WTC11 (cell line): ENCODE measurements at regions not wholly inside any gene's neighbourhood (a gene's known extent, or its start where the extent isn't known, plus 50 kb on each side); places are given as distances from the start of the nearest gene placed in this dataset.

Source experiments
- ATAC-seq: fragments of 200-7000 bp; cut with Tn5 transposase; 2 replicates; pipeline ENCODE4 v1.10.0; 2021; ENCODE audit warnings: mild to moderate bottlenecking, moderate library complexity
- CTCF ChIA-PET: fragments of 300-600 bp; sonication (Branson Sonifier 250); formaldehyde crosslinking; loops from one replicate; lab custom pipeline; 2021; ENCODE audit warnings: antibody characterized with exemption; lab: Charles Lee
- POLR2A ChIA-PET: fragments of 350-600 bp; sonication (Branson Sonifier 250); formaldehyde crosslinking; loops from one replicate; lab custom pipeline; 2021; ENCODE audit warnings: antibody characterized with exemption; lab: Charles Lee
- DNase-seq: peaks from one replicate; pipeline ENCODE4 v3.0.0; 2021; ENCODE audit warnings: low spot score
- H3K27ac Mint-ChIP-seq: 2 replicates; pipeline ENCODE4 v1.8.0; 2021; ENCODE audit warnings: mixed read lengths
- H3K27me3 Mint-ChIP-seq: 2 replicates; pipeline ENCODE4 v1.8.0; 2021; ENCODE audit warnings: low read depth, mild to moderate bottlenecking, moderate library complexity, mixed read lengths
- H3K36me3 Mint-ChIP-seq: 2 replicates; pipeline ENCODE4 v1.8.0; 2021; ENCODE audit warnings: mixed read lengths
- H3K4me1 Mint-ChIP-seq: 2 replicates; pipeline ENCODE4 v1.8.0; 2022; ENCODE audit warnings: mixed read lengths
- H3K4me3 Mint-ChIP-seq: 2 replicates; pipeline ENCODE4 v1.8.0; 2021; ENCODE audit warnings: mild to moderate bottlenecking, moderate library complexity, mixed read lengths
- H3K9me3 Mint-ChIP-seq: 2 replicates; pipeline ENCODE4 v1.8.0; 2021; ENCODE audit warnings: mixed read lengths
- ATF3 ChIP-seq: sonication (generic); formaldehyde crosslinking; conservative IDR thresholded peaks from 2 replicates; pipeline ENCODE4 v1.8.1; 2022; ENCODE audit warnings: mild to moderate bottlenecking, missing genetic modification reagents
- ATF6 ChIP-seq: sonication (generic); formaldehyde crosslinking; IDR thresholded peaks from 2 replicates; pipeline ENCODE4 v1.8.1; 2023; ENCODE audit warnings: mild to moderate bottlenecking, missing genetic modification reagents
- CBFB ChIP-seq: sonication (generic); formaldehyde crosslinking; IDR thresholded peaks from 2 replicates; pipeline ENCODE4 v1.8.1; 2022; ENCODE audit warnings: mild to moderate bottlenecking, low read depth, missing genetic modification reagents
- CREB1 ChIP-seq: sonication (generic); formaldehyde crosslinking; IDR thresholded peaks from 2 replicates; pipeline ENCODE4 v1.8.0; 2023; ENCODE audit warnings: mild to moderate bottlenecking, missing genetic modification reagents
- E2F4 ChIP-seq: sonication (generic); formaldehyde crosslinking; IDR thresholded peaks from 2 replicates; pipeline ENCODE4 v1.8.1; 2022; ENCODE audit warnings: low read depth, mild to moderate bottlenecking, moderate library complexity, missing genetic modification reagents, borderline replicate concordance
- E2F5 ChIP-seq: sonication (generic); formaldehyde crosslinking; IDR thresholded peaks from 2 replicates; pipeline ENCODE4 v1.8.1; 2022; ENCODE audit warnings: mild to moderate bottlenecking, moderate library complexity, missing genetic modification reagents
- ELF4 ChIP-seq: sonication (generic); formaldehyde crosslinking; IDR thresholded peaks from 2 replicates; pipeline ENCODE4 v1.8.1; 2022; ENCODE audit warnings: low read depth, mild to moderate bottlenecking, moderate library complexity, missing genetic modification reagents
- EMX1 ChIP-seq: fragments of 250-450 bp; sonication (Bioruptor Pico); IDR thresholded peaks from 2 replicates; pipeline ENCODE4 v1.8.0; 2021; ENCODE audit warnings: mild to moderate bottlenecking
- ETV6 ChIP-seq: sonication (generic); formaldehyde crosslinking; IDR thresholded peaks from 2 replicates; pipeline ENCODE4 v1.8.1; 2022; ENCODE audit warnings: mild to moderate bottlenecking, missing genetic modification reagents
- FOXK1 ChIP-seq: sonication (generic); formaldehyde crosslinking; IDR thresholded peaks from 2 replicates; pipeline ENCODE4 v1.8.0; 2022; ENCODE audit warnings: mild to moderate bottlenecking, moderate library complexity, missing genetic modification reagents
- MLX ChIP-seq: sonication (generic); formaldehyde crosslinking; IDR thresholded peaks from 2 replicates; pipeline ENCODE4 v1.8.1; 2023; ENCODE audit warnings: mild to moderate bottlenecking, missing genetic modification reagents, moderate library complexity
- PRRX2 ChIP-seq: fragments of 250-450 bp; sonication (Bioruptor Pico); IDR thresholded peaks from 2 replicates; pipeline ENCODE4 v1.8.0; 2021; ENCODE audit warnings: mild to moderate bottlenecking
- SMAD4 ChIP-seq: sonication (generic); formaldehyde crosslinking; IDR thresholded peaks from 2 replicates; pipeline ENCODE4 v1.8.0; 2022; ENCODE audit warnings: mild to moderate bottlenecking, missing genetic modification reagents
- TCF7 ChIP-seq: sonication (generic); formaldehyde crosslinking; IDR thresholded peaks from 2 replicates; pipeline ENCODE4 v1.8.0; 2022; ENCODE audit warnings: mild to moderate bottlenecking, low read depth, missing genetic modification reagents, moderate library complexity
- USF1 ChIP-seq: sonication (generic); formaldehyde crosslinking; IDR thresholded peaks from 2 replicates; pipeline ENCODE4 v1.8.0; 2022; ENCODE audit warnings: mild to moderate bottlenecking, missing genetic modification reagents
- ZBTB21 ChIP-seq: sonication (generic); formaldehyde crosslinking; IDR thresholded peaks from 2 replicates; pipeline ENCODE4 v1.8.1; 2023; ENCODE audit warnings: mild to moderate bottlenecking, missing genetic modification reagents, borderline replicate concordance
- ZNF121 ChIP-seq: sonication (generic); formaldehyde crosslinking; IDR thresholded peaks from 2 replicates; pipeline ENCODE4 v1.8.0; 2023; ENCODE audit warnings: missing genetic modification reagents
- ZNF317 ChIP-seq: sonication (generic); formaldehyde crosslinking; IDR thresholded peaks from 2 replicates; pipeline ENCODE4 v1.8.1; 2023; ENCODE audit warnings: low read depth, mild to moderate bottlenecking, moderate library complexity, missing genetic modification reagents, borderline replicate concordance
- ZNF532 ChIP-seq: fragments of 250-450 bp; sonication (Bioruptor Pico); IDR thresholded peaks from 2 replicates; pipeline ENCODE4 v1.9.0; 2021; ENCODE audit warnings: mild to moderate bottlenecking, borderline replicate concordance
- ZNF671 ChIP-seq: fragments of 250-450 bp; sonication (Bioruptor Pico); IDR thresholded peaks from 2 replicates; pipeline ENCODE4 v1.8.0; 2021; ENCODE audit warnings: mild to moderate bottlenecking
- ZSCAN18 ChIP-seq: fragments of 250-450 bp; sonication (Bioruptor Pico); IDR thresholded peaks from 2 replicates; pipeline ENCODE4 v2.1.2; 2022; ENCODE audit warnings: mild to moderate bottlenecking, moderate library complexity

GRCh38 chr9:91118704-91119025, 243.1 kb downstream of the AUH start:
- DNase-seq (no peak), ATAC-seq (no peak)
- Mint-ChIP-seq H3K27ac (no peak overlapping the region), H3K27me3 (no peaks in the 10 kb centered on the region; the same call in 1 of the 2 replicates), H3K36me3 (peaks cover 21% of the 10 kb centered on the region), H3K4me1 (peaks cover 25% of the 10 kb centered on the region), H3K4me3 (peak overlapping the region; percentile 22; the same call in 1 of the 2 replicates)
- CTCF ChIA-PET, result no interaction called here
- no peak for TF ChIP-seq E2F4 (CRISPR knock-in tag)
- no peak for TF ChIP-seq EMX1 (CRISPR knock-in tag)
- TF ChIP-seq ZNF121 (CRISPR knock-in tag), result no peak
- TF ChIP-seq ATF3, result no peak
- TF ChIP-seq ETV6 (CRISPR knock-in tag), result no peak
- no peak for TF ChIP-seq SMAD4 (CRISPR knock-in tag)
- no peak for TF ChIP-seq ZNF532
- TF ChIP-seq FOXK1, result no peak
- no peak for TF ChIP-seq USF1 (CRISPR knock-in tag)
- no peak for TF ChIP-seq TCF7 (CRISPR knock-in tag)
- TF ChIP-seq ZNF317, result no peak
- TF ChIP-seq ZNF671 (CRISPR knock-in tag), result no peak
- TF ChIP-seq ELF4 (CRISPR knock-in tag), result no peak
- no peak for TF ChIP-seq MLX
- TF ChIP-seq, all 79 proteins: peak for 0
- H3K9me3 Mint-ChIP-seq, result peaks cover 18% of the 10 kb centered on the region
- POLR2A ChIA-PET, result no interaction called here

GRCh38 chr9:91119142-91119541, 242.6 kb downstream of the AUH start:
- DNase-seq (no peak), ATAC-seq (no peak)
- H3K4me3 Mint-ChIP-seq, result no peak overlapping the region
- TF ChIP-seq CBFB (CRISPR knock-in tag) (no peak), ATF6 (CRISPR knock-in tag) (no peak), ZSCAN18 (CRISPR knock-in tag) (no peak), CREB1 (CRISPR knock-in tag) (no peak), E2F5 (CRISPR knock-in tag) (no peak), ZBTB21 (CRISPR knock-in tag) (no peak), PRRX2 (CRISPR knock-in tag) (no peak)
- H3K9me3 Mint-ChIP-seq, result peaks cover 20% of the 10 kb centered on the region
- POLR2A ChIA-PET, result interaction anchor here (0.5 kb wide), 1 partner anchor 12 kb away, joined by 4 read pairs; no protein-coding TSS in a partner anchor
- peaks cover 25% of the 10 kb centered on the region for H3K4me1 Mint-ChIP-seq
- CTCF ChIA-PET, result no interaction called here
- no peaks in the 10 kb centered on the region; the same call in 1 of the 2 replicates for H3K27me3 Mint-ChIP-seq
- peaks cover 20% of the 10 kb centered on the region for H3K36me3 Mint-ChIP-seq
- peak overlapping the region; percentile 5; the same call in 1 of the 2 replicates for H3K27ac Mint-ChIP-seq
